Glutamatergic neuron (in vitro differentiated cells): ENCODE measurements at regions not wholly inside any gene's neighbourhood (a gene's known extent, or its start where the extent isn't known, plus 50 kb on each side); places are given as distances from the start of the nearest gene placed in this dataset.

Experiments used
- DNase-seq: peaks from one replicate; pipeline ENCODE4 v3.0.0; 2022
- H3K27ac Mint-ChIP-seq: one replicate; pipeline ENCODE4 v1.8.0; 2020; ENCODE audit warnings: mild to moderate bottlenecking, mixed read lengths, inconsistent platforms; ENCODE audit not compliant: unreplicated experiment
- H3K27me3 Mint-ChIP-seq: one replicate; pipeline ENCODE4 v1.8.0; 2020; ENCODE audit warnings: mild to moderate bottlenecking, moderate library complexity, mixed read lengths, inconsistent platforms; ENCODE audit not compliant: unreplicated experiment
- H3K36me3 Mint-ChIP-seq: one replicate; pipeline ENCODE4 v1.8.0; 2020; ENCODE audit warnings: mild to moderate bottlenecking, mixed read lengths, inconsistent platforms; ENCODE audit not compliant: unreplicated experiment
- H3K4me1 Mint-ChIP-seq: one replicate; pipeline ENCODE4 v1.8.0; 2020; ENCODE audit warnings: mild to moderate bottlenecking, low read depth, mixed read lengths, inconsistent platforms; ENCODE audit not compliant: unreplicated experiment
- H3K4me3 Mint-ChIP-seq: one replicate; pipeline ENCODE4 v1.8.0; 2020; ENCODE audit warnings: mild to moderate bottlenecking, mixed read lengths, inconsistent platforms; ENCODE audit not compliant: unreplicated experiment
- H3K9me3 Mint-ChIP-seq: one replicate; pipeline ENCODE4 v1.8.0; 2020; ENCODE audit warnings: mild to moderate bottlenecking, moderate library complexity, mixed read lengths, inconsistent platforms; ENCODE audit not compliant: unreplicated experiment
- CTCF ChIP-seq: fragments of 200-600 bp; sonication (generic); IDR thresholded peaks from one replicate; pipeline ENCODE4 v1.5.0; 2021; ENCODE audit not compliant: partially characterized antibody, unreplicated experiment

GRCh38 chr5:93874080-93874479 is 132.7 kb upstream of the POU5F2 start:
- TF ChIP-seq CTCF: no peak
- H3K4me1 Mint-ChIP-seq: no peaks in the 10 kb centered on the region
- H3K27ac Mint-ChIP-seq: no peak overlapping the region
- H3K4me3 Mint-ChIP-seq: no peak overlapping the region
- no peaks in the 10 kb centered on the region for H3K27me3 Mint-ChIP-seq
- H3K36me3 Mint-ChIP-seq: no peaks in the 10 kb centered on the region
- no peaks in the 10 kb centered on the region for H3K9me3 Mint-ChIP-seq
- no peak for DNase-seq

GRCh38 chr5:93873211-93873736 is 131.9 kb upstream of the POU5F2 start:
- Mint-ChIP-seq H3K36me3 (no peaks in the 10 kb centered on the region), H3K4me1 (no peaks in the 10 kb centered on the region), H3K27me3 (no peaks in the 10 kb centered on the region), H3K4me3 (no peak overlapping the region), H3K27ac (no peak overlapping the region), H3K9me3 (no peaks in the 10 kb centered on the region)
- no peak for DNase-seq
- TF ChIP-seq CTCF: no peak

- H3K9me3 Mint-ChIP-seq: peaks cover 2% of the 10 kb centered on the region
- H3K27ac Mint-ChIP-seq: no peak overlapping the region
- H3K27me3 Mint-ChIP-seq: no peaks in the 10 kb centered on the region
- no peak overlapping the region for H3K4me3 Mint-ChIP-seq
- no peaks in the 10 kb centered on the region for H3K36me3 Mint-ChIP-seq
- DNase-seq: no peak
- H3K4me1 Mint-ChIP-seq: no peaks in the 10 kb centered on the region
- TF ChIP-seq CTCF: no peak
Observed at GRCh38 chr5:93870649-93871048, 129.2 kb upstream of the POU5F2 start.

GRCh38 chr5:93868851-93869250 is 127.5 kb upstream of the POU5F2 start:
- no peak overlapping the region for H3K27ac Mint-ChIP-seq
- no peaks in the 10 kb centered on the region for H3K4me1 Mint-ChIP-seq
- H3K27me3 Mint-ChIP-seq: no peaks in the 10 kb centered on the region
- no peak for TF ChIP-seq CTCF
- no peaks in the 10 kb centered on the region for H3K36me3 Mint-ChIP-seq
- peaks cover 2% of the 10 kb centered on the region for H3K9me3 Mint-ChIP-seq
- no peak overlapping the region for H3K4me3 Mint-ChIP-seq
- no peak for DNase-seq

- H3K9me3 Mint-ChIP-seq: no peaks in the 10 kb centered on the region
- H3K27me3 Mint-ChIP-seq: peaks cover 2% of the 10 kb centered on the region
- H3K4me1 Mint-ChIP-seq: no peaks in the 10 kb centered on the region
- no peak for TF ChIP-seq CTCF
- no peak for DNase-seq
- H3K27ac Mint-ChIP-seq: no peak overlapping the region
- H3K36me3 Mint-ChIP-seq: peaks cover 5% of the 10 kb centered on the region
- no peak overlapping the region for H3K4me3 Mint-ChIP-seq
Observed at GRCh38 chr5:93850311-93850710, 108.9 kb upstream of the POU5F2 start.
